NCI-H128 (cell line): ENCODE measurements at regions not wholly inside any gene's neighbourhood (a gene's known extent, or its start where the extent isn't known, plus 50 kb on each side); places are given as distances from the start of the nearest gene placed in this dataset.
"Not testable (repeated sequence)": the region's sequence is repeated elsewhere in the genome, so short reads cannot be mapped to it uniquely, and the experiment has no call there.

ENCODE experiments used
- DNase-seq: peaks from one replicate; lab custom pipeline; 2025; ENCODE audit not compliant: unreplicated experiment; lab: John Stamatoyannopoulos, UW

GRCh38 chr2:129193961-129194360, 785.5 kb upstream of the RAB6C start:
- DNase-seq = no peak

GRCh38 chr2:129199501-129199900, 780.0 kb upstream of the RAB6C start:
- no peak for DNase-seq

- no peak for DNase-seq
These were observed 777.8 kb upstream of the RAB6C start for GRCh38 chr2:129201696-129202095.

GRCh38 chr2:129203331-129203730, 776.1 kb upstream of the RAB6C start:
- no peak for DNase-seq

GRCh38 chr2:129204581-129204980, 774.9 kb upstream of the RAB6C start:
- not testable (repeated sequence) for DNase-seq

GRCh38 chr2:129205176-129205575, 774.3 kb upstream of the RAB6C start:
- no peak for DNase-seq

- DNase-seq = no peak
These were observed 773.7 kb upstream of the RAB6C start for GRCh38 chr2:129205766-129206165.

GRCh38 chr2:129212299-129212958, 767.0 kb upstream of the RAB6C start:
- no peak for DNase-seq

GRCh38 chr2:129224022-129224421, 755.4 kb upstream of the RAB6C start:
- DNase-seq = no peak

- DNase-seq = no peak
These were observed 755.0 kb upstream of the RAB6C start for GRCh38 chr2:129224486-129224885.

- no peak for DNase-seq
These were observed 750.3 kb upstream of the RAB6C start for GRCh38 chr2:129229196-129229595.

GRCh38 chr2:129229830-129230441, 749.5 kb upstream of the RAB6C start:
- no peak for DNase-seq

GRCh38 chr2:129231924-129232323, 747.5 kb upstream of the RAB6C start:
- no peak for DNase-seq

- DNase-seq = no peak
These were observed 746.3 kb upstream of the RAB6C start for GRCh38 chr2:129233166-129233565.

- no peak for DNase-seq
These were observed 745.6 kb upstream of the RAB6C start for GRCh38 chr2:129233751-129234406.

- no peak for DNase-seq
These were observed 742.9 kb upstream of the RAB6C start for GRCh38 chr2:129236601-129237000.

- DNase-seq = no peak
These were observed 741.3 kb upstream of the RAB6C start for GRCh38 chr2:129237966-129238725.

- DNase-seq = no peak
These were observed 740.3 kb upstream of the RAB6C start for GRCh38 chr2:129239141-129239540.

- no peak for DNase-seq
These were observed 739.4 kb upstream of the RAB6C start for GRCh38 chr2:129240061-129240460.

GRCh38 chr2:129242269-129242668, 737.2 kb upstream of the RAB6C start:
- no peak for DNase-seq

- no peak for DNase-seq
These were observed 731.7 kb upstream of the RAB6C start for GRCh38 chr2:129247751-129248150.

- no peak for DNase-seq
These were observed 731.3 kb upstream of the RAB6C start for GRCh38 chr2:129248198-129248597.
